WTC11 (cell line): ENCODE measurements at regions not wholly inside any gene's neighbourhood (a gene's known extent, or its start where the extent isn't known, plus 50 kb on each side); places are given as distances from the start of the nearest gene placed in this dataset.

Experiments used
- ZBTB21 ChIP-seq: sonication (generic); formaldehyde crosslinking; IDR thresholded peaks from 2 replicates; pipeline ENCODE4 v1.8.1; 2023; ENCODE audit warnings: mild to moderate bottlenecking, missing genetic modification reagents, borderline replicate concordance
- ZNF121 ChIP-seq: sonication (generic); formaldehyde crosslinking; IDR thresholded peaks from 2 replicates; pipeline ENCODE4 v1.8.0; 2023; ENCODE audit warnings: missing genetic modification reagents

DNA sequence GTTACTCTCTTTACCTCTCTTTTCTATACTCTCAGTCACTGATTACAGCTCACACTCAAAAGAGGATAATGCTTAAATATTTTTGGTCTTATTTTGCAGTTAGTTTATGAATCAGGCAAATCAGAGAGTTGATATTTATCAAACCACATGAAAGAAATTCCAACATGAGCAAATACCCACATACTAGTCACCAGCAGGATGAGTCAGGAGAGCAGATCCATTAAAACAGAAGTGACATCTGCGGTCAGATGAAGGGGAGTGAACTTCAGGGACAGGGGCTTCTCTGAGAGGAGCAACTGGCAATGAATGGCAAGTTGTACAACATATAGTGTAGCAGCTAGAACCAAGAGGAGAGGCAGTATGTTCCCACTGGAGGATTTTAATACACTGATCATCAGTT is 258.7 kb downstream of the SYT10 start:
- TF ChIP-seq ZNF121 (CRISPR knock-in tag) (no peak), ZBTB21 (CRISPR knock-in tag) (no peak)
